Right lobe of liver (tissue), 4 donors: ENCODE measurements at regions not wholly inside any gene's neighbourhood (a gene's known extent, or its start where the extent isn't known, plus 50 kb on each side); places are given as distances from the start of the nearest gene placed in this dataset.
"Not testable (repeated sequence)": the region's sequence is repeated elsewhere in the genome, so short reads cannot be mapped to it uniquely, and the experiment has no call there.

ENCODE experiments used
- CTCF ChIP-seq, 4 donors: fragments of 200-600 bp in 3 of 4; fragments of 450-650 bp in 1 of 4; IDR thresholded peaks; one replicate each; pipeline versions ENCODE4 v1.5.1 to v1.8.0; 2016 to 2022; ENCODE audit warnings: antibody characterized with exemption in 4 of 4, mild to moderate bottlenecking in 2 of 4
- POLR2A ChIP-seq: fragments of 450-650 bp; IDR thresholded peaks from one replicate; pipeline ENCODE4 v1.6.1; 2017; ENCODE audit warnings: antibody characterized with exemption, mild to moderate bottlenecking
- donor health status: DM: no; HTN: no; CAD: no.
- donor health status: DM: no; HTN: no; CAD: no.
- donor health status: DM: no; HTN: yes; CAD: no.

DNA sequence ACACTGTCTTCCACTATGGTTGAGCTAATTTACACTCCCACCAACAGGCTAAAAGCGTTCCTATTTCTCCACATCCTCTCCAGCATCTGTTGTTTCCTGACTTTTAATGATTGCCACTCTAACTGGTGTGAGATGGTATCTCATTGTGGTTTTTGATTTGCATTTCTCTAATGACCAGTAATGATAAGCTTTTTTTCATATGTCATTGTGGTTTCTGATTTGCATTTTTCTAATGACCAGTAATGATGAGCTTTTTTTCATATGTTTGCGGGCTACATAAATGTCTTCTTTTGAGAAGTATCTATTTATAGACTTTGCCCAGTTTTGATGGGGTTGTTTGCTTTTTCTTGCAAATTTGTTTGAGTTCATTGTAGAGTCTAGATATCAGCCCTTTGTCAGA is 68.0 kb upstream of the RASA1 start:
- not testable (repeated sequence) for TF ChIP-seq CTCF (IDR thresholded peaks at IDR 0.05); POLR2A
